Ishikawa (cell line): ENCODE measurements at regions not wholly inside any gene's neighbourhood (a gene's known extent, or its start where the extent isn't known, plus 50 kb on each side); places are given as distances from the start of the nearest gene placed in this dataset.

Experiments used
- CEBPB ChIP-seq: IDR thresholded peaks from 2 replicates; pipeline ENCODE4 v1.6.1; 2012
- CREB1 ChIP-seq: IDR thresholded peaks from 2 replicates; pipeline ENCODE4 v1.6.1; 2012; ENCODE audit warnings: low read depth
- EGR1 ChIP-seq: IDR thresholded peaks from 2 replicates; pipeline ENCODE4 v1.6.1; 2012
- EP300 ChIP-seq: IDR thresholded peaks from 2 replicates; pipeline ENCODE4 v1.6.1; 2012; ENCODE audit warnings: borderline replicate concordance
- FOXM1 ChIP-seq: IDR thresholded peaks from 2 replicates; pipeline ENCODE4 v1.6.1; 2012; ENCODE audit warnings: low read depth, borderline replicate concordance
- NFIC ChIP-seq: IDR thresholded peaks from 2 replicates; pipeline ENCODE4 v1.6.1; 2012
- RAD21 ChIP-seq: IDR thresholded peaks from 2 replicates; pipeline ENCODE4 v1.6.1; 2012; ENCODE audit warnings: low read depth
- TAF1 ChIP-seq: IDR thresholded peaks from 2 replicates; pipeline ENCODE4 v1.6.1; 2012; ENCODE audit warnings: low read depth, mild to moderate bottlenecking
- TCF12 ChIP-seq: IDR thresholded peaks from 2 replicates; pipeline ENCODE4 v1.6.1; 2012; ENCODE audit warnings: low read depth
- TEAD4 ChIP-seq: IDR thresholded peaks from 2 replicates; pipeline ENCODE4 v1.6.1; 2012
- YY1 ChIP-seq: IDR thresholded peaks from 2 replicates; pipeline ENCODE4 v1.6.1; 2012; ENCODE audit warnings: low read depth
- ZBTB7A ChIP-seq: IDR thresholded peaks from 2 replicates; pipeline ENCODE4 v1.6.1; 2012; ENCODE audit warnings: low read depth
- TF ChIP-seq, protein P1 (sequence below): IDR thresholded peaks from 2 replicates; pipeline ENCODE4 v1.6.1; 2012
- TF ChIP-seq, protein P2 (sequence below): IDR thresholded peaks from 2 replicates; pipeline ENCODE4 v1.6.1; 2012
- TF ChIP-seq, protein P3 (sequence below): IDR thresholded peaks from 2 replicates; pipeline ENCODE4 v1.6.1; 2012; ENCODE audit warnings: low read depth, mild to moderate bottlenecking

DNA sequence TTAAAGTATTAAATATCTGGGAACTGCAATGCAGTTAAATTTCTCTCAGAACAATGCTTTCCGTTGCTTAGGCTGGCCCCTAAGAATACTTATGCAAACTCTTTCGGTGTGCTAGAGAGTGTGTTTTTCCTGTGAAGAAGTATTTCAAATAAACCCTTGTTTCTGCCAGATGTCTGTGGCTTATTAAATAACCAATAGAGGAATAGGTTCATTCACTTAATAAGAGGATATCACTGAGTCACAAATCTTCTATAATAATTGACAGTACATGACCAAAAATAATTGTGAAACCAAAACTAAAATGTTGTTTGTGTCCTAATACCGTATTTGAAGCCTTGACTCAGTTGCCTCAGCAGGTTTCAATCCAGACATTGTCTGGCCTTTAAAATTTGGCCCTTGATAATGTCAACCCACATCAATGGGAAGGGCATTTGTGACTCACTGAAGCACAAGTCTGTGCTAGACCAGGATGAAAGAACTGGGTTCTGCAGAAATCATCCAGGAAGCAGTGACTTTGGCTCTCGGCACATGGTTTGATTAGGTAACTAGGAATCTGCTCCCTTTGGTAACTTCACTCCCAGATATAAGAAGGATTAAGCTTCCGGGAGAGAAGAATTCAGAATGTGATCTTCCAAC, 104.2 kb upstream of the BARHL2 start:
- TF ChIP-seq TCF12 (no peak), FOXM1 (no peak), NFIC (no peak), ZBTB7A (no peak), TAF1 (no peak), CEBPB (no peak), EP300 (no peak), YY1 (no peak), TEAD4 (no peak), CREB1 (no peak), RAD21 (no peak), EGR1 (no peak)
- TF ChIP-seq, protein P1, sequence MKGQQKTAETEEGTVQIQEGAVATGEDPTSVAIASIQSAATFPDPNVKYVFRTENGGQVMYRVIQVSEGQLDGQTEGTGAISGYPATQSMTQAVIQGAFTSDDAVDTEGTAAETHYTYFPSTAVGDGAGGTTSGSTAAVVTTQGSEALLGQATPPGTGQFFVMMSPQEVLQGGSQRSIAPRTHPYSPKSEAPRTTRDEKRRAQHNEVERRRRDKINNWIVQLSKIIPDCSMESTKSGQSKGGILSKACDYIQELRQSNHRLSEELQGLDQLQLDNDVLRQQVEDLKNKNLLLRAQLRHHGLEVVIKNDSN: no peak
- TF ChIP-seq, protein P2, sequence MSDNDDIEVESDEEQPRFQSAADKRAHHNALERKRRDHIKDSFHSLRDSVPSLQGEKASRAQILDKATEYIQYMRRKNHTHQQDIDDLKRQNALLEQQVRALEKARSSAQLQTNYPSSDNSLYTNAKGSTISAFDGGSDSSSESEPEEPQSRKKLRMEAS: no peak
- TF ChIP-seq, protein P3, sequence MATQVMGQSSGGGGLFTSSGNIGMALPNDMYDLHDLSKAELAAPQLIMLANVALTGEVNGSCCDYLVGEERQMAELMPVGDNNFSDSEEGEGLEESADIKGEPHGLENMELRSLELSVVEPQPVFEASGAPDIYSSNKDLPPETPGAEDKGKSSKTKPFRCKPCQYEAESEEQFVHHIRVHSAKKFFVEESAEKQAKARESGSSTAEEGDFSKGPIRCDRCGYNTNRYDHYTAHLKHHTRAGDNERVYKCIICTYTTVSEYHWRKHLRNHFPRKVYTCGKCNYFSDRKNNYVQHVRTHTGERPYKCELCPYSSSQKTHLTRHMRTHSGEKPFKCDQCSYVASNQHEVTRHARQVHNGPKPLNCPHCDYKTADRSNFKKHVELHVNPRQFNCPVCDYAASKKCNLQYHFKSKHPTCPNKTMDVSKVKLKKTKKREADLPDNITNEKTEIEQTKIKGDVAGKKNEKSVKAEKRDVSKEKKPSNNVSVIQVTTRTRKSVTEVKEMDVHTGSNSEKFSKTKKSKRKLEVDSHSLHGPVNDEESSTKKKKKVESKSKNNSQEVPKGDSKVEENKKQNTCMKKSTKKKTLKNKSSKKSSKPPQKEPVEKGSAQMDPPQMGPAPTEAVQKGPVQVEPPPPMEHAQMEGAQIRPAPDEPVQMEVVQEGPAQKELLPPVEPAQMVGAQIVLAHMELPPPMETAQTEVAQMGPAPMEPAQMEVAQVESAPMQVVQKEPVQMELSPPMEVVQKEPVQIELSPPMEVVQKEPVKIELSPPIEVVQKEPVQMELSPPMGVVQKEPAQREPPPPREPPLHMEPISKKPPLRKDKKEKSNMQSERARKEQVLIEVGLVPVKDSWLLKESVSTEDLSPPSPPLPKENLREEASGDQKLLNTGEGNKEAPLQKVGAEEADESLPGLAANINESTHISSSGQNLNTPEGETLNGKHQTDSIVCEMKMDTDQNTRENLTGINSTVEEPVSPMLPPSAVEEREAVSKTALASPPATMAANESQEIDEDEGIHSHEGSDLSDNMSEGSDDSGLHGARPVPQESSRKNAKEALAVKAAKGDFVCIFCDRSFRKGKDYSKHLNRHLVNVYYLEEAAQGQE: no peak

DNA sequence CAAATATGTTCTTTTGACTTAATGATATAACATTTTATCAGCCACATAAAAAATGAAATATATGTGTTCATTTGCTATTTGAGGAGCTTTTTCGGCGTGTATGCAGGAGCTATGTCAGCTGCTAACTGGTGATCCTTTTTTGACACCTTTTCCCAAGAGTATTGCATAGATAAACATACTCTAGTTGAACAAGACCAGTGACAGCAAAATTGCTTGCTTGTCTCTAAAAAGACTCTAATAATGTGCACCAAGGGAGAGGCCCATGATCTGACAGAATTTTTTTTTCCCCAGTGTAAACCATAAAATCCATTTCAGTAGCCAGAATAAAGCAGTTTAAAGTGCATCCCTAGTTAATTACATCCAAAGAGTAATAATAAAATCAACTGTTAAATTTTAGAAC, 103.6 kb upstream of the BARHL2 start:
- TF ChIP-seq, protein P2: no peak
- no peak for TF ChIP-seq RAD21
- TF ChIP-seq TCF12: no peak
- TF ChIP-seq TEAD4: no peak
- TF ChIP-seq CREB1: no peak
- no peak for TF ChIP-seq YY1
- no peak for TF ChIP-seq FOXM1
- no peak for TF ChIP-seq EP300
- TF ChIP-seq, protein P3: no peak
- TF ChIP-seq, protein P1: no peak
- TF ChIP-seq TAF1: no peak
- TF ChIP-seq ZBTB7A: no peak
- no peak for TF ChIP-seq NFIC
- TF ChIP-seq CEBPB: no peak
- no peak for TF ChIP-seq EGR1

DNA sequence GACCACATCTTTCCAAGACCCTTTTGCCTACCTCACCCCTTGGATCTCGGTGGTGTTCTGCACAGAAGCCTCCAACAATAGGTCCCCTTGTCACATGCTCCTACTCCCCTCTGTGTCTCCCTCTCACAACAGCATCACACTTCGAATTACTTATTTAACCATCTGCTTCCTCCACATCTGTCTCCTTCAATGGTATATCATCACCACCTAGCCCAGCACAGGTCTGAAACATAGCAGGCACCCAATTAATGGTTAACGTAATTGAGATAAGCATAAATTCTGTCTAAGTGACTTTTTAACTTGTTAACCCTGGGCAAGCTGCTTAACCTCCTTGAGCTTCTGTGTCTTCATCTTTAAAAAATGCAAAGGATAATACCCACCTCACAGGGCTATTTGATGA, 100.3 kb upstream of the BARHL2 start:
- TF ChIP-seq EGR1 (no peak), TEAD4 (no peak), TAF1 (no peak), TCF12 (no peak), FOXM1 (no peak), ZBTB7A (no peak), CEBPB (no peak), NFIC (no peak), EP300 (no peak), RAD21 (no peak)
- TF ChIP-seq, protein P3: no peak
- TF ChIP-seq, protein P1: no peak
- TF ChIP-seq, protein P2: no peak

DNA sequence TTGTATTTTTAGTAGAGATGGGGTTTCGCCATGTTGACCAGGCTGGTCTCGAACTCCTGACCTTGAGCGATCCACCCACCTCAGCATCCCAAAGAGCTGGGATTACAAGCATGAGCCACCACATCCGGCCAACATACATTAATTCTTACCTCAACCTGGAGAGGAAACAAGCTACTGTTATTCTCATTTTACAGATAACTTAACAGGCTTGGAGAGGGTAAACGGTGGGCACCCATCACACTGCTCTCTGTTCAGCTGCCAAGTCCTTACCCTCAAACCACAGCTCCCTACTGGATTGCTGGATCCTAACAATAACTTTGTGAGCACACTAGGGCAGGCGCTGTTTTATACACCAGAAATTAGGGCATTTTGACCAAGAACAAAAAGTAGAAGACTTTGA, 93.6 kb upstream of the BARHL2 start:
- TF ChIP-seq YY1 (no peak), RAD21 (no peak), EGR1 (no peak), TEAD4 (no peak), NFIC (no peak), CREB1 (no peak), EP300 (no peak), TAF1 (no peak), CEBPB (no peak), TCF12 (no peak), FOXM1 (no peak), ZBTB7A (no peak)
- TF ChIP-seq, protein P3: no peak
- TF ChIP-seq, protein P2: no peak
- TF ChIP-seq, protein P1: no peak
